HG03469 (cell line): ENCODE measurements at regions not wholly inside any gene's neighbourhood (a gene's known extent, or its start where the extent isn't known, plus 50 kb on each side); places are given as distances from the start of the nearest gene placed in this dataset.
A peak's percentile ranks its signal among the peaks of the same experiment; 100 is the strongest.
"Not testable (repeated sequence)": the region's sequence is repeated elsewhere in the genome, so short reads cannot be mapped to it uniquely, and the experiment has no call there.

Source experiments
- ATAC-seq: cut with Tn5 transposase; IDR thresholded peaks from one replicate; pipeline ENCODE4 v1.9.1; 2021; ENCODE audit warnings: mild to moderate bottlenecking, moderate library complexity, moderate number of reproducible peaks; ENCODE audit not compliant: unreplicated experiment

GRCh38 chr6:30832864-30833263 is 51.5 kb upstream of the DDR1 start:
- ATAC-seq: no peak

GRCh38 chr6:30830438-30830837 is 53.9 kb upstream of the DDR1 start:
- no peak for ATAC-seq

- no peak for ATAC-seq
These were observed 54.6 kb upstream of the DDR1 start for GRCh38 chr6:30829639-30830255.

DNA sequence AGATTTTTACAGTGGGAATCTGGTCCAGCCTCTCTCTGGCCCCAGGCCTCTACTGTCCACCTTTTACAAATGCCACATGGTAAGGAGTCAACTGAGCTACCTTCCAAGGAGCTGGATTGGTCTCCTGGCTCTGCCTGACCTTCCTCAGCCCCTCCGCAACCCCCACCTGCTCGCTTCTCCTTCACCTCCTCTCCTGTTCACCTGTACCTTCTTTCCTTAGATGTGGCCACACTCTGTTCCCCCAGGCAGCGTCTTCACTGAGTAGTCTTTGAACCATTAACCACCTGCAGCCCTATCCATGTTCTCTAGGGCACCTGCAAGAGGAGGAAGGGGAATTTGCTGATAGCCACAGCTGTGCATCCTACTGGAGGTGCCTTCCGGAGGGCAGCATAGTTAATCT is 55.3 kb upstream of the DDR1 start:
- no peak for ATAC-seq

- no peak for ATAC-seq
These were observed 56.0 kb upstream of the DDR1 start for GRCh38 chr6:30828027-30828962.

DNA sequence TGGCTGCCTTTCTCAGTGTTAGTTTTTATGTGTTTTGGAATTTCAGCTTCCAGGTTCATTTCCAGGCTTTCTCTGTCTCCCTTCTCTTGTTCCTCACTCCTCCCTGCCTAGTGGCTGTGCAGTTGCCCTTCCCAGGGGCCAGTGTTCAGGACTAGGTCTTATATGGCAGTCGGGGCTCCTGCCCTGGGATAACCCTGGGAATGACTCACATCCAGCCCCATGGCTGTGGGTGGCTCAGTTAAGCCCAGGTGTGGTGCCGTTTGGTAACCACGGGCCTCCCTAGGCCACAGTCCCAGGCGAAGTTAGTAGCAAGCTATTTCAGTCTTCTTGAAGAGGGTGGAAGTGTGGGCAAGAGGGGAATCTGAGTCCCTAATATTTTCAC is 57.4 kb upstream of the DDR1 start:
- ATAC-seq: no peak

- no peak for ATAC-seq
These were observed 59.6 kb upstream of the DDR1 start for GRCh38 chr6:30824698-30825097.

DNA sequence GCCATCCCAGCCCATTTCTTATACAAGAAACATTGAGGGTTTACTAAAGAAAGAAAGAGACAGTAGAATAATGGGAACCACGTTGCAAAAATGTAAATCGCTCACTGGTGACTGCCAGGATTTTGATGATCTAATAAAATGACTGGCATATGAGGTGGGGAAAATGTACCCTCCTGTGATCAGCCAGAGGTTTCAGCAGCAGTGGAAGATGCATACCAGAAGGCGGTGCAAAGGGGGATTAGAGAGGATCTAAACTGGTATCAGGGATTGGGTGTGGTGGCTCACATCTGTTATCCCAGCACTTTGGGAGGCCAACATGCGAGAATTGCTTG is 60.8 kb upstream of the DDR1 start:
- no peak for ATAC-seq

DNA sequence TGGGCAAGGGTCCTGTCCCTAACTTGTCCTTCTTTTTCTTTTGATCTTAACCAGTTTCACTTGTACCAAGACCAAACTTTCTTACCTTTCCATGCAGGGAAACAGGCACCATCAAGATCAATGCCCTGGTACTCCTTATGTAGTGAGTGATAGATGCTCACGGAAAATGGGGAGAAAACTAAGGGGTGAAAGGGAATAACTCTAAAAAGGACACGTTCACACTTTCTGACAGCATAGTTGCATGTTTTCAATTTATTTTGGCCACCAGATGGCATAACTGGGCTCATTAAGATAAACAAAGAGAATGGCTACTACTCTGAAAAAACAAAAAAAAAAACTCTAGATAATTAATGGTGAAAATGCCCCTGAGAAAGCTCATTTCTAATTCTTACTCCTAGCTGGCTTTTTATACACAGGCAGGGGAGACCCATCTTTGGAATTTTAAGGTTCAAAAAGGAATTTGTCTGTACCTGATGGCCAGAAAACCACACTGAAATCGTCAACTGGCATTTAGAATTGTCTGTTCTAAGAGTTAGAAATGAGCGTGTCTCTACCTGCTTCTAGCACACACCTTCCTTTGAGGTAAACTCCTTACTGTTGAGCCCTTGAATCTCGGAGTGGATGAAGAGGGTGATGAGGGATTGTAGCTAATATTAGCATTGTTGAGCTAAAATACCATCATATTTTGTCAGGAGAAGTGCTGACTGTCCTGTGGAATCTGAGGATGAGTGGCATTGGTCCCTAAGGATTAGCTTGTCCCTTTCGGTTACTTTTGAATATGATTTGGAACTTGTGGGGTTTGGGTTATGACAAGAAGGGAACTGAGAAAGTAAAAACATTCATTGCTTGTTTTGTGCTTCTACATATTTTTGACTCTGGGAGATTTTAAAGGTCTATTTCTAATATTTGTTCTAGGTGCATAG is 62.2 kb upstream of the DDR1 start:
- no peak for ATAC-seq

GRCh38 chr6:30820193-30820592 is 64.1 kb upstream of the DDR1 start:
- no peak for ATAC-seq

DNA sequence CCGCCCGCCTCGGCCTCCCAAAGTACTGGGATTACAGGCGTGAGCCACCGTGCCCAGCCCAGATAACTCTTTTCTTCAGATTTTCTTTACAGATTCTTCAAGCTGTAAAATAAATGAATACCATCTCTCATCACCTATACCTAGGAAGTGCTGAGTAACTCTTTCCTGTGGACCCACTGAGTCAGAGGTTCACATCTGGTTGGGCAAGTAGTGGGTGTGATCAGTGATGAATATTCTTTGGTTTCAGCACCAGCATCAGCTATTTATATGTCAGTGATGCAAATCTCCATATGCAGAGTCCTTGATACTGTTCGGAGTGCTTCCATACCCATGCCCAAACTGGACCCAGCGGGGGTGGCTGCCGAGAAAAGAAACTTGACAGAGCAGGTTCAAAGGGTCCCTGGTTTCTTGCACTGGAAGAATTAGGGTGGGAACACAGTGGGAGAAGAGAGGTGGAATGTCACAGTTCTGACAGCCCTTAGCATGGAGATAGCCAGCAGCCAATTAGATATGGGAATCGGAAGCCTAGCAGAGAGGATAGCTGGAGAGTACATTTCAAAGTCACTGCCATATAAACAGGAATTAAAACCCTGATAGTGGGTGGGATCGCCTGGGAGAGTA is 64.9 kb upstream of the DDR1 start:
- ATAC-seq: no peak

DNA sequence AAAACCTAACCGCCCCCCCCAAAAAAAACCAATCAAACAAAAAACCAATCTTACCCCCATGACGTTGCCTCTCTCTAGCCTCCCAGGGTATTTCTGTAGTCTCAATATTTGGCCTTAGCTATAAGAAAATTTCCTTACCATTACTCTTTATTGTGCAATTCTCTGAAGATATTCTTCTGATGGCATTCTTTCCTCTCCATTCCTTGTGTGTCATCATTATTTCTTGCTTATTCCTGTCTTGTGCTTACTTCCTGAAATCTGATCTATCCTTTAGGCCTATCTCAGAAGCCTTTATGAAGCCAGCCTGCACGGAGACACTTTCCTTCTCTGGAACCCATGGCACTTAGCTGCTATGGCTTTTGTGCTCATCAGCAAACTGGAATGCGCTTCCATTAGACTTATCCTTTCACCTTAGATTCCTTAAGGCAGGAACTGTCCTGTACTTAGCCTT is 65.9 kb upstream of the DDR1 start:
- no peak for ATAC-seq

DNA sequence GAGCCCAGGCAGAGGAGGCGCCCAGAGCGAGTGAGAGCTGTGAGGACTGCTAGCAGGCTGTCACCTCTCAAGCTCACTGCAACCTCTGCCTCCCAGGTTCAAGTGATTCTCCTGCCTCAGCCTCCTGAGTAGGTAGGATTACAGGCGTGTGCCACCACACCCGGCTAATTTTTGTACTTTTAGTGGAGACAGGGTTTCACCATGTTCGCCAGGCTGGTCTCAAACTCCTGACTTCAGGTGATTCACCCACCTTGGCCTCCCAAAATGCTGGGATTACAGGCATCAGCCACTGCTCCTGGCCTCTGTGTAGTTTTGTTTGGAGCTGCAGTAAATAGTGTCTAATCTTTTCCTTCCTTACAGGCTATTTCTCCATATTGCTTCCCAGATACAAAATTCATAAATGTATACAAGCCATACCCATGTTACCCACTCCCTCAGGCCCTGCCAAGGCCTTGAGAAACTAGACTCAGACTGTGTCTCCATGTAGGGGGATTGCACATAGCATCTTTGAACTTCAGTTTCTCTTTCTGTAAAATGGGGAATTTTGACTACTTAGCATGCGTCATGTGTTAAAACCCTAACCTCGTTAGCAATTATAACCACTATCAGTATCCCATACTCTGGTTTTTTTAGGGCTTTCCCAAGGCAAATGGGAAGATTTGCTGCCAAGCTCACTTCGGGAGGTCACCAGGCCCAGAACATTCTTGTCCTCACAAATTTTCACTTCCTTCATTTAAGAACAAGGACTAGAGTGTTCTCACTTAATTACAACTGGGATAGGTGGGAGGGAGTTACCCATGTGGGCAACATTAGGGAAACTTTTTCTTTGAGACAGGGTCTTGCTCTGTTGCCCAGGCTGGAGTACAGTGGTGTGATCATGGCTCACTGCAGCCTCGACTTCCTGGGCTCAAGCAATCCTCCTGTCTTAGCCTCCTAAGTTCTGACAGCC is 67.3 kb upstream of the DDR1 start:
- no peak for ATAC-seq

GRCh38 chr6:30816296-30816695 is 68.0 kb upstream of the DDR1 start:
- not testable (repeated sequence) for ATAC-seq

DNA sequence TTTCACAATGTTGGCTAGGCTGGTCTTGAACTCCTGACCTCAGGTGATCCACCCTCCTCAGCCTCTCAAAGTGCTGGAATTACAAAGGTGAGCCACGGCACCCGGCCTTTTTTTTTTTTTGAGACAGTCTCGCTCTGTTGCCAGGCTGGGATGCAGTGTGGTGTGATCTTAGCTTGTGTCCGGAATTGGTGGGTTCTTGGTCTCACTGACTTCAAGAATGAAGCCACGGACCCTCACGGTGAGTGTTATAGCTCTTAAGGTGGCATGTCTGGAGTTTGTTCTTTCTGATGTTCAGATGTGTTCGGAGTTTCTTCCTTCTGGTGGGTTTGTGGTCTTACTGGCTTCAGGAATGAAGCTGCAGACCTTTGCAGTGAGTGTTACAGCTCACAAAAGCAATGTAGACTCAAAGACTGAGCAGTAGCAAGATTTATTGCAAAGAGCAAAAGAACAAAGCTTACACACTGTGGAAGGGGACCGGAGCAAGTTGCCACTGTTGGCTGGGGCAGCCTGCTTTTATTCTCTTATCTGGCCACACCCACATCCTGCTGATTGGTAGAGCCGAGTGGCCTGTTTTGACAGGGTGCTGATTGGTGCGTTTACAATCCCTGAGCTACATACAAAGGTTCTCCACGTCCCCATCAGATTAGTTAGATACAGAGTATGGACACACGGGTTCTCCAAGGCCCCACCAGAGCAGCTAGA is 69.1 kb upstream of the DDR1 start:
- ATAC-seq: not testable (repeated sequence)

- ATAC-seq: no peak
These were observed 69.9 kb upstream of the DDR1 start for GRCh38 chr6:30814146-30815040.

GRCh38 chr6:30813631-30814145 is 69.3 kb upstream of the IER3 start:
- no peak for ATAC-seq

- ATAC-seq: peak; percentile 83
These were observed 66.5 kb upstream of the IER3 start for GRCh38 chr6:30810813-30811339.
